HG02973 (cell line): ENCODE measurements at regions not wholly inside any gene's neighbourhood (a gene's known extent, or its start where the extent isn't known, plus 50 kb on each side); places are given as distances from the start of the nearest gene placed in this dataset.
A peak's percentile ranks its signal among the peaks of the same experiment; 100 is the strongest.
"Not testable (repeated sequence)": the region's sequence is repeated elsewhere in the genome, so short reads cannot be mapped to it uniquely, and the experiment has no call there.

Experiments used
- ATAC-seq: cut with Tn5 transposase; IDR thresholded peaks from one replicate; pipeline ENCODE4 v1.9.1; 2021; ENCODE audit warnings: moderate library complexity; ENCODE audit not compliant: unreplicated experiment

GRCh38 chr3:40695848-40696247 lies 171.1 kb downstream of the ZNF621 start:
- ATAC-seq: no peak

- not testable (repeated sequence) for ATAC-seq
These were observed 173.9 kb downstream of the ZNF621 start for GRCh38 chr3:40698611-40699010.

GRCh38 chr3:40701016-40701588 lies 176.3 kb downstream of the ZNF621 start:
- ATAC-seq: no peak

GRCh38 chr3:40704224-40704623 lies 179.5 kb downstream of the ZNF621 start:
- ATAC-seq: no peak

GRCh38 chr3:40705663-40706062 lies 180.9 kb downstream of the ZNF621 start:
- no peak for ATAC-seq

- ATAC-seq: no peak
These were observed 188.5 kb downstream of the ZNF621 start for GRCh38 chr3:40713306-40713705.

- no peak for ATAC-seq
These were observed 189.0 kb downstream of the ZNF621 start for GRCh38 chr3:40713795-40714194.

- ATAC-seq: no peak
These were observed 190.1 kb downstream of the ZNF621 start for GRCh38 chr3:40714771-40715345.

- ATAC-seq: no peak
These were observed 190.8 kb downstream of the ZNF621 start for GRCh38 chr3:40715551-40715950.

GRCh38 chr3:40717471-40717870 lies 192.7 kb downstream of the ZNF621 start:
- ATAC-seq: no peak

GRCh38 chr3:40718209-40718608 lies 193.4 kb downstream of the ZNF621 start:
- ATAC-seq: peak; percentile 19

GRCh38 chr3:40718681-40719080 lies 193.9 kb downstream of the ZNF621 start:
- peak; percentile 92 for ATAC-seq

- no peak for ATAC-seq
These were observed 195.0 kb downstream of the ZNF621 start for GRCh38 chr3:40719660-40720287.

GRCh38 chr3:40720341-40720740 lies 195.6 kb downstream of the ZNF621 start:
- no peak for ATAC-seq

- ATAC-seq: no peak
These were observed 196.1 kb downstream of the ZNF621 start for GRCh38 chr3:40720863-40721262.

GRCh38 chr3:40723083-40723660 lies 198.4 kb downstream of the ZNF621 start:
- ATAC-seq: no peak

GRCh38 chr3:40725031-40725430 lies 200.3 kb downstream of the ZNF621 start:
- no peak for ATAC-seq

- ATAC-seq: no peak
These were observed 206.7 kb downstream of the ZNF621 start for GRCh38 chr3:40731445-40731844.

GRCh38 chr3:40736943-40737342 lies 212.2 kb downstream of the ZNF621 start:
- no peak for ATAC-seq

GRCh38 chr3:40737343-40737742 lies 212.6 kb downstream of the ZNF621 start:
- no peak for ATAC-seq

GRCh38 chr3:40739971-40740370 lies 215.2 kb downstream of the ZNF621 start:
- ATAC-seq: no peak

GRCh38 chr3:40741729-40742128 lies 217.0 kb downstream of the ZNF621 start:
- no peak for ATAC-seq
